Dendritic cell treated with granulocyte-macrophage colony-stimulating factor and Interleukin-4, amounts not matched to agents 40 ng/mL and 50 ng/mL, for 4 days (primary cell): ENCODE measurements at regions not wholly inside any gene's neighbourhood (a gene's known extent, or its start where the extent isn't known, plus 50 kb on each side); places are given as distances from the start of the nearest gene placed in this dataset.
"Not testable (repeated sequence)": the region's sequence is repeated elsewhere in the genome, so short reads cannot be mapped to it uniquely, and the experiment has no call there.

Source experiments
- H3K27ac Mint-ChIP-seq: one replicate; pipeline ENCODE4 v1.8.0; 2022; ENCODE audit warnings: mild to moderate bottlenecking, mixed read lengths
- H3K27me3 Mint-ChIP-seq: one replicate; pipeline ENCODE4 v1.8.0; 2022; ENCODE audit warnings: mild to moderate bottlenecking, mixed read lengths
- H3K36me3 Mint-ChIP-seq: one replicate; pipeline ENCODE4 v1.8.0; 2022; ENCODE audit warnings: low read depth, mixed read lengths
- H3K4me1 Mint-ChIP-seq: one replicate; pipeline ENCODE4 v1.8.0; 2022; ENCODE audit warnings: low read depth, mixed read lengths
- H3K4me3 Mint-ChIP-seq: one replicate; pipeline ENCODE4 v1.8.0; 2022; ENCODE audit warnings: mild to moderate bottlenecking, moderate library complexity, mixed read lengths
- H3K9me3 Mint-ChIP-seq: one replicate; pipeline ENCODE4 v1.8.0; 2022; ENCODE audit warnings: mixed read lengths
- intact Hi-C: fragments of 100-400 bp; cut with micrococcal nuclease; formaldehyde crosslinking; loops from one replicate; pipeline ENCODE4 v1.15.0; 2022

DNA sequence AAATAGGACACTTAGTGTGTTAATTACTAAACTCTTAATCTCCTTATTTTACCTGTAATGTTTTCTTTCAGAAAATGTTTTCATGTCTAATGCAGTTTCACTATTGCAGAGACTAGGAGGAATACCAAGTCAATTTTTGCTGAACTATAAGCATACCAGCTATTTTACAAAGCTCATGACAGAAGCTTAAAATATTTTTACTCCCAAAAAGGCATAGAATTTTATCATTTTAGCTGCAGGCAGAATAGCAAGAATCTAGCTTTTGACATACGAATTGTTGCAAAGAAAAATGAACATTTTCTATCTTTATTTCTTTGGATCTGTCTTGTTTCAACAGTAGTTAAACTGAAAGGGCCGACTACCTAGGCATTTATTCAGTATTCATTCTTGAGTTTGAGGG is 366.9 kb downstream of the FAT3 start:
- intact Hi-C loops: loop anchor here (10.0 kb wide), 1 partner anchor 63 kb away; no protein-coding TSS in a partner anchor
- H3K27ac Mint-ChIP-seq: no peak overlapping the region
- H3K27me3 Mint-ChIP-seq: no peaks in the 10 kb centered on the region
- H3K4me3 Mint-ChIP-seq: no peak overlapping the region
- H3K4me1 Mint-ChIP-seq: no peaks in the 10 kb centered on the region
- H3K36me3 Mint-ChIP-seq: no peaks in the 10 kb centered on the region
- H3K9me3 Mint-ChIP-seq: no peaks in the 10 kb centered on the region

DNA sequence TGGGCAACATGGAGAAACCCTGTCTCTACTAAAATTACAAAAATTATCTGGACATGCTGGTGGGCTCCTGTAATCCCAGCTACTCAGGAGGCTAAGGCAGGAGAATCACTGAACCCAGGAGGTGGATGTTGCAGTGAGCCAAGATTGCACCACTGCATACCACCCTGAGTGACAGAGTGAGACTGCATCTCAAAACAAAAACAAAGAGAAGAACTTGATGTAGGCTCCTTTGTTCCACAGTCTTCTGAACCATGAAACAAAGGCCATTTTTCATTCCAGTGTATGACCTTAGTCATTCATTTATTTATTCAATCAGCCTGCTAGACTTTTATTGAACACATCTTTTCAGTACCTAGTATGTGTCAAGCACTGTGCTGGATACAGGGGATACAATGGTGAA is 369.6 kb downstream of the FAT3 start:
- Mint-ChIP-seq H3K4me1 (no peaks in the 10 kb centered on the region), H3K4me3 (no peak overlapping the region), H3K9me3 (no peaks in the 10 kb centered on the region), H3K36me3 (no peaks in the 10 kb centered on the region), H3K27ac (no peak overlapping the region), H3K27me3 (no peaks in the 10 kb centered on the region)
- intact Hi-C loops: loop anchor here (10.0 kb wide), 1 partner anchor 61 kb away; no protein-coding TSS in a partner anchor

DNA sequence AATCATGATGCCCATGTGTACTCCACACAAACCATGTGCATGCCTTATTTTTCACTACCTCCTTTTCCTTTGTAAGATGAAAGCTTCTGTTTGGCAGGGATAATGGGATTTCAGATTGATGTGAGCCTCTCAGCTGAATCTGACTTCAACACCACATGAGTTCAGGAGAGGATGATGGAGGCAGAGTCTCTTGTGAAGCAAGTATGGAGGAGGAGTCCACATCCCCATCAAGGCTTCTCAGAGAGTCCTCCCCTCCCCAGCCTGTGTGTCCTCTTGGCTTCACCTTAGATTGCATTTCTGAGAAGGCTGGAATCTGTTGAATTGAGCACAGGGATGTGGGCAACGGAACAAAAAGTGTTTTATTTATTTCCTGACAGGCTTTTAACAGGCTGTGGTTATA is 370.4 kb downstream of the FAT3 start:
- intact Hi-C loops: loop anchor here (10.0 kb wide), 1 partner anchor 60 kb away; no protein-coding TSS in a partner anchor
- no peak overlapping the region for H3K27ac Mint-ChIP-seq
- H3K27me3 Mint-ChIP-seq: no peaks in the 10 kb centered on the region
- no peaks in the 10 kb centered on the region for H3K4me1 Mint-ChIP-seq
- H3K4me3 Mint-ChIP-seq: no peak overlapping the region
- H3K36me3 Mint-ChIP-seq: no peaks in the 10 kb centered on the region
- no peaks in the 10 kb centered on the region for H3K9me3 Mint-ChIP-seq

DNA sequence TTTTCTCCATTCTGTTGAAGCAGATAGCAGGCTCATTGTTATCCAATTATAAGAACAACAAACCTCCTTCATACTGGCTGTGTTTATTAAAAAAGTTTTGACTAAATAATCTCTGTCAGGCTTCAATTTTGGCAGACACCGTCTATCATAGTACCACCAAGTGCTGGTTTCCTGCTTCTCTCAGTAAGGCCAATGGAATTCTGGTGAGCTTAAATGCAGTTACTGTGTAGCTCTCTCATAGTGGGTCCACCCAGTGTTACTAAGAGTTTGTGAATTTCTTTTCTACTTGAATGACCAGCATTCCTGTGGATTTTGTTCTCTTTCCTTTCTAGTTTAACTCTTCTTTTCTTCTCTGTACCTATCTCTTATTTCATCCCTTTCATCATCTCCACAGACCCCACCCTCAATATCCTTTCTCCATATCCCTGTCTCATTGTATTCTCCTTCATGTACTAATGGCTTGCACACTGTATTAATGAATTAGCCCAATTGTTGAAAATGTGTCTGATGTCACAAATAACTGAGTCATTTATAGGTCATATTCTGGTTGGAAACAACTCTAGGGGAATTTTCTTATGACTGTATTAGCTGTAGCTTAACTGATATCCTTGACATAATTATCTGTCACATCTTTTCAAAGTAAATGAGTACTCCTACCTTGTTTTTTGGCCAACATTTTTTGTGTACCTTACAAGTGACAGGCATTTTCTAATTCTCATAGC is 372.1 kb downstream of the FAT3 start:
- H3K36me3 Mint-ChIP-seq: no peaks in the 10 kb centered on the region
- no peak overlapping the region for H3K27ac Mint-ChIP-seq
- H3K4me1 Mint-ChIP-seq: no peaks in the 10 kb centered on the region
- H3K27me3 Mint-ChIP-seq: no peaks in the 10 kb centered on the region
- H3K4me3 Mint-ChIP-seq: no peak overlapping the region
- no peaks in the 10 kb centered on the region for H3K9me3 Mint-ChIP-seq
- intact Hi-C loops: loop anchor here (10.0 kb wide), 1 partner anchor 58 kb away; no protein-coding TSS in a partner anchor

DNA sequence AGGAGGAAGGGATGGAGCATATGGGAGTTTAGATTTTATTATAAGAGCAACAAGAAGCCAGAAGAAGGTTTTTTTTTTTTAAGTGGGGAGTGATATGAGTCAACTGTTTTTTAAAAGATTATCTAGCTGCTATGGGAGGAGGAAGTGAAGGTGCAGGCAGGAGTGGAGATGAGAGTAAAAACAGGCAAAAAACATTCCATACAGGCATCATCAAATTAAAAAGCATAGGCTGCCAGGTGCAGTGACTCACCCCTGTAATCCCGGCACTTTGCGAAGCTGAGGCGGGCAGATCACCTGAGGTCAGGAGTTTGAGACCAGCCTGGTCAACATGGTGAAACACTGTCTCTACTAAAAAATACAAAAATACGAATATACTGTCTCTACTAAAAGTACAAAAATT is 368.4 kb upstream of the MTNR1B start:
- no peaks in the 10 kb centered on the region for H3K9me3 Mint-ChIP-seq
- H3K27ac Mint-ChIP-seq: no peak overlapping the region
- no peaks in the 10 kb centered on the region for H3K36me3 Mint-ChIP-seq
- H3K4me3 Mint-ChIP-seq: no peak overlapping the region
- intact Hi-C loops: no loop called here
- no peaks in the 10 kb centered on the region for H3K27me3 Mint-ChIP-seq
- no peaks in the 10 kb centered on the region for H3K4me1 Mint-ChIP-seq

DNA sequence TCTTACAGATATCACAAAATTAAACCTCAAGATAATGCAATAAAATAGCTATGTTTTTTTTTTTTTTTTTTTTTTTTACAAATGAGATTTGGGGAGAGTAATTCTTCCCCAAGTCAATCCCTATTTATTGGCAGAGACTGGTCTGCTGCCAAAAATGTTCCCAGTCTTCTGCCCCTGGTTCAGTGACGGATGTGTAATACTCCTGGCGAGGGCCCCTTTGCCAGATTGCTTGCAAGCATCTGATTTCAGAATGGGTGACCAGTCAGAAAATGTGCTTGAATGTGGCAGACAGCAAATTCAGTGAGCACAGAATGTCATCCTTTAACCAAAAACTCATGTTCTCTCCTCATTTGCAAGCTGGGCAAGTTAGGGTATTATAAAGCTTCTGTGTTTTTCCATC is 363.8 kb upstream of the MTNR1B start:
- Mint-ChIP-seq H3K27me3 (no peaks in the 10 kb centered on the region), H3K9me3 (no peaks in the 10 kb centered on the region), H3K4me3 (no peak overlapping the region), H3K27ac (no peak overlapping the region), H3K36me3 (no peaks in the 10 kb centered on the region), H3K4me1 (no peaks in the 10 kb centered on the region)
- intact Hi-C loops: no loop called here

DNA sequence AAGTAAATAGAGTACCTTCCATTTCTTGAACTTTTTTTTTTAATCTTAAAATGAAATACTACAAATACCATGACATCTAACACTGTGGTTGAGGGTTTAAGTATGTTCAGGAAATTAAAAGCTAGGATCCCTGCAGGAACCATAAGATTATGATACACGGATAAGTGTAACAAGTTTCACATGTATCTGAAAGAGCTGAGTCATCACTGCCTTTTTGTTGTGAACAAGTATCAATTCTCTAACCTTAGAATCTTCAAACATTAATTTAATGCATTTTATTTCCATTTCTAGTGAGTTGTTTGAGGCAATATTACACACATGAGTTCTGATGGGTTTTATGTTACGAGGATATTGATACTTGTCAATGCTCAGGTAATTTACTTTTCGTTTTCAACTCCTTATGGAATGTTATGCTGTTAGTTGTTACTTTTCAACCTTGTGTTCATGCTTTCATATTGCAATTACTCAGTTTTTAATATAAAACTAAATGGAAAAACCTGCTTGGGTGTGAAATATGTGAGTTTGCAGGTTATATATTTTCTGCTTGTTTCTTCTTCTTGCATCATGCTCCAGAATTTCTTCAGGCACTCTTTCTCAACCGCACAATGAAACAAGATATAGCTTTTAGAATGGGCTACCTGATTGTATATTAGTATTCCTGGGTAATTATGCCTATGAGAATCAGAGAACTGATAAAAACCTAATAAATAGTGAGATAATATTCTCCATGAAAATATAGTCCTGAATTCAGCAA is 361.3 kb upstream of the MTNR1B start:
- intact Hi-C loops: no loop called here
- Mint-ChIP-seq H3K27ac (no peak overlapping the region), H3K4me1 (no peaks in the 10 kb centered on the region), H3K9me3 (no peaks in the 10 kb centered on the region), H3K36me3 (no peaks in the 10 kb centered on the region), H3K27me3 (no peaks in the 10 kb centered on the region), H3K4me3 (no peak overlapping the region)

DNA sequence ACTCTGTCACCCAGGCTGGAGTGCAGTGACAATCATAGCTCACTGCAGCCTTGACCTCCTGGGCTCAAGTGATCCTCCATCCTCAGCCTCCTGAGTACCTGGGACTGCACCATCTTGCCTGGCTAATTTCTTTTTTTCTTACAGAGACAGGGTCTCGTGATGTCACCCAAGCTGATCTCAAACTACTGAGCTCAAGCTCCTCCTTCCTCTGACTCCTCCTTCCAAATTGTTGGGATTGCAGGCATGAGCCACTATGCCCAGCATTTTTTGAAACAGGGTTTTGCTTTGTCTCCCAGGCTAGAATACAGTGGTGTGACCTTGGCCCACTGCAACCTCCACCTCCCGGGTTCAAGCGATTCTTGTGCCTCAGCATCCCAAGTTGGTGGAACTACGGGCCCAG is 358.3 kb upstream of the MTNR1B start:
- Mint-ChIP-seq H3K27me3 (no peaks in the 10 kb centered on the region), H3K27ac (no peak overlapping the region), H3K9me3 (no peaks in the 10 kb centered on the region), H3K36me3 (no peaks in the 10 kb centered on the region), H3K4me1 (no peaks in the 10 kb centered on the region), H3K4me3 (no peak overlapping the region)
- intact Hi-C loops: no loop called here

DNA sequence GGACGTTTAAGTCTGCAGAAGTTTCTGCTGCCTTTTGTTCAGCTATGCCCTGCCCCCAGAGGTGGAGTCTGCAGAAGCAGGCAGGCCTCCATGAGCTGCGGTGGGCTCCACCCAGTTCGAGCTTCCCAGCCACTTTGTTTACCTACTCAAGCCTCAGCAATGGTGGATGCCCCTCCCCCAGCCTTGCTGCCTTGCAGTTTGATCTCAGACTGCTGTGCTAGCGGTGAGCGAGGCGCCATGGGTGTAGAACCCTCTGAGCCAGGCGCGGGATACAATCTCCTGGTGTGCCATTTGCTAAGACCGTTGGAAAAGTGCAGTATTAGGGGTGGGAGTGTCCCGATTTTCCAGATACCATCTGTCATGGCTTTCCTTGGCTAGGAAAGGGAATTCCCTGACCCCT is 351.4 kb upstream of the MTNR1B start:
- H3K4me1 Mint-ChIP-seq, intact Hi-C loops, H3K27ac Mint-ChIP-seq, H3K27me3 Mint-ChIP-seq, H3K36me3 Mint-ChIP-seq, H3K4me3 Mint-ChIP-seq: not testable (repeated sequence)
- H3K9me3 Mint-ChIP-seq: peaks cover 26% of the 10 kb centered on the region

DNA sequence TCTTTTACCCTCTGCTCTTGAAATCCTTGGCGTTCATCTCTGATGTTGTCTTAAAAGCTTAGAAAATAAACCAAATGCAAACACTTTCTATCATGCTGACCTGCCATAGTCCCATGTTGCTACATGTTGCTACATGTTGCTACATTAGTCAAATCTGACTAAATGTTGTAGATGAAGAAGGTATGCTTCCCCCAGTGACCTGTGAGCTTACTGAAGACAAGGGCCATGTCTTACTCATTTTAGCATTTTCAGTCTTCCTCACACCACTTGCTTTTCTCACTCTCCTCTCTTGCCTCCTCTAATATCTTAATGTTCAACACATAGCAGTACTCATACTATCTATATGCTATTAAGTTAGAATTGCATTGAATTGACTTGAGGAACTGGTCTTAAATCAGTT is 346.4 kb upstream of the MTNR1B start:
- H3K4me3 Mint-ChIP-seq: no peak overlapping the region
- no peaks in the 10 kb centered on the region for H3K36me3 Mint-ChIP-seq
- no peak overlapping the region for H3K27ac Mint-ChIP-seq
- no peaks in the 10 kb centered on the region for H3K27me3 Mint-ChIP-seq
- intact Hi-C loops: no loop called here
- peaks cover 13% of the 10 kb centered on the region for H3K9me3 Mint-ChIP-seq
- no peaks in the 10 kb centered on the region for H3K4me1 Mint-ChIP-seq

DNA sequence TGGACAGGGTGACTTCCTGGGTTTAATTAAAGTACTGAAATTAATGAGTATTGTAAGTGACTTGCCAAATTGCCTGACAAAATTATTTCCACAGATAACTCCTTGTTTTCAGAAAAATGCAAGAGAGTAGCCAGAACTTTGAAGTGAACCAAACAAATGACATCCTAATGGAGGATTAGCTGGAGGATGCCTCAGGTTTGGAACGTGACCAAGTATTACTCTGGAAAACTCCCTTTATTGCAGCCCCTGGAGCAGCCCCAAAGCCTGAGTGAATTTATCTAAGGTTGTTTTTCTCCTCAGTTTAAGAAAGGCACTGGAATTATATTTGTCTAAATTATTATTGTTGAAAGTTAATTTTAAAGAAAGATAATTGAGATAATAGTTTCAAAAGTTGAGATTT is 343.6 kb upstream of the MTNR1B start:
- no peak overlapping the region for H3K4me3 Mint-ChIP-seq
- H3K27me3 Mint-ChIP-seq: no peaks in the 10 kb centered on the region
- intact Hi-C loops: no loop called here
- no peaks in the 10 kb centered on the region for H3K36me3 Mint-ChIP-seq
- H3K9me3 Mint-ChIP-seq: no peaks in the 10 kb centered on the region
- H3K4me1 Mint-ChIP-seq: no peaks in the 10 kb centered on the region
- H3K27ac Mint-ChIP-seq: no peak overlapping the region

DNA sequence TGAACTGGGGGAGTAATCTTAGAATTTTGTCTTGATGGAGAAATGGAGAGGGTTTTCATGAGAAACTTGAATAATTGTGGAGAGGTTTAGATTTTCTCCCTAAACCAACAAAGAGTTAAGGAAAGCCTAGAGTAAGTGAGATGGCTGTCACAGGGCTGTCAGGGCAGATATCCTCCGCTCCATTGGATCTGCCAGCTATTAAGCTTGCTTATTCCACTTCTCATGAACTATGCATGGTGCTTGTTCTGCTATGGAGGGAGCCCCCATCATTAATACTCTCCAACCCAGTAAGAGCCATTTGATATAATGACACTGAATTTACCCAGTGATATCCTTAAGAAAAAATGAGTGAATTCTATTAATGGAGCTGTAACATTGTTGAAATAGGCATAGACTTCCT is 342.8 kb upstream of the MTNR1B start:
- Mint-ChIP-seq H3K27me3 (no peaks in the 10 kb centered on the region), H3K4me3 (no peak overlapping the region), H3K4me1 (no peaks in the 10 kb centered on the region), H3K36me3 (no peaks in the 10 kb centered on the region), H3K27ac (no peak overlapping the region), H3K9me3 (no peaks in the 10 kb centered on the region)
- intact Hi-C loops: no loop called here

DNA sequence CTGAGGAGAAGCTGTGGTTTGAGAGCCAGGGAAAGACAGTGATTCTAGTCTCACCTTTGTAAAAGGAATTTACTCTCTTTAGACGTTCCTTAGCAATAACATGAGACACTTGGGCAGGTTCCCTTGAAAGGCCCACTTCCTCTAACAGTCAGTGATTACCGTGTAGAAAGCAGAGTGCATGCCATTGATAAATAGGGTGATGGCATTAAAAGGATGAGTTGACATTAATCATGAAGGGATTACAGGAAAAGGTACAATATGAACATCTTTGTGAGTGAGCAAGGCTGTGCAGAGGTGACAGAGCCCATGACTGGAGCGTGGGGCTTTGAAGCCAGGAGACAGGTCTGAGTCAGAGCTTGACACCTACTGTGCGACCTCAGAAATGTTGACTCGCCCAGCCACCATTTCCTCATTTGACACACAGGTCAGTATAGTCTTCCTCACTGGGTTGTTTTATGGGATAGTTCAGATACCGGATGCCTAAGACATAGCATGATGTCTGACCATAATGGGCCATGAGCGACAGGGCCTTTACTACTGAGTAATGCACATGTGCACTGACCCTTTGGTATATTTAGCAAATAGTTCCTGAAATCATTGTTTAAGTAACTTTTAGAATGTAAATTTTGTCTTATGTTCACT is 341.7 kb upstream of the MTNR1B start:
- H3K27me3 Mint-ChIP-seq: no peaks in the 10 kb centered on the region

More for the DNA sequence above, 341.7 kb upstream of the MTNR1B start:
- H3K4me3 Mint-ChIP-seq: no peak overlapping the region
- H3K9me3 Mint-ChIP-seq: no peaks in the 10 kb centered on the region
- H3K4me1 Mint-ChIP-seq: no peaks in the 10 kb centered on the region
- no peaks in the 10 kb centered on the region for H3K36me3 Mint-ChIP-seq
- intact Hi-C loops: no loop called here
- no peak overlapping the region for H3K27ac Mint-ChIP-seq
